DMS153 treated with DMSO at 0.1 percent for 48 hours (cell line): ENCODE measurements at regions not wholly inside any gene's neighbourhood (a gene's known extent, or its start where the extent isn't known, plus 50 kb on each side); places are given as distances from the start of the nearest gene placed in this dataset.

Experiments used
- DNase-seq: peaks from one replicate; lab custom pipeline; 2025; ENCODE audit not compliant: unreplicated experiment; lab: John Stamatoyannopoulos, UW

GRCh38 chr9:118163751-118164150, 459.5 kb downstream of the TLR4 start:
- no peak for DNase-seq

DNA sequence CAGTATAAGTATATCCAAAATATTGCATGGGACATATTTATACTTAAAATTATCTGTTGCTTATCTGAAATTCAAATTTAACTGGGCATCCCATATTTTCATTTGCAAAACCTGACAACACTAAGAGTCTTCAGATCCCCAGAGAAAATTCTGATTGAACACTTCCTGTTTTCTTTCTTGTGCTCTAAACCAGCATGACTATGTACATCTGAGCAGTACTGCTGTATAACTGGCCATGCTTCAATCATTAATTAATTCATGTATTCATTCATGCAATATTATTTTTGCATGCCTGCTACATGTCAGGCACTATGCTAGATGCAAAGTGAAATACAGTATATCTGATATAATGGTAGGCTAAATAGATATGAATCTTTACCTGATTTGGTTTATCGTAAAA, 461.2 kb downstream of the TLR4 start:
- no peak for DNase-seq

GRCh38 chr9:118170032-118170955, 466.1 kb downstream of the TLR4 start:
- peak; percentile 73 for DNase-seq

DNA sequence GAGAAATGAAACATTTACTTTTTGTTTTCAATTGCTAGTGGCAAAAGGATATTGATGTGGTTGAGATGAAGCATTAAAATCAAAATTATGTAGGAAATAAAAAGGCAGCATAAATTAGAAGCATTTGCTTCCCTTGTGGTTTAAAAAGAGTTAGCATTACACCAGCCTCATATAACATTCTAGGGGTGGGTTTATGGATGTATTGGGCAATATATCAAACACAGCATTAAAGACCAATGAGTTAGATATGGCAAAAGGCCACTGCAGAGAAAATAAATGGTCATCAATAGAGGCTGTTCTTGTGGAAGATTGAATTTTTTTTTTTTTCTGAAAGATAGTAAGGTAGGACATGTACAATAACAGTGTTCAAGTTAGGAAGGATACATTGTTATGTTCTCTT, 473.0 kb downstream of the TLR4 start:
- no peak for DNase-seq

GRCh38 chr9:118183576-118183975, 479.4 kb downstream of the TLR4 start:
- DNase-seq: no peak

DNA sequence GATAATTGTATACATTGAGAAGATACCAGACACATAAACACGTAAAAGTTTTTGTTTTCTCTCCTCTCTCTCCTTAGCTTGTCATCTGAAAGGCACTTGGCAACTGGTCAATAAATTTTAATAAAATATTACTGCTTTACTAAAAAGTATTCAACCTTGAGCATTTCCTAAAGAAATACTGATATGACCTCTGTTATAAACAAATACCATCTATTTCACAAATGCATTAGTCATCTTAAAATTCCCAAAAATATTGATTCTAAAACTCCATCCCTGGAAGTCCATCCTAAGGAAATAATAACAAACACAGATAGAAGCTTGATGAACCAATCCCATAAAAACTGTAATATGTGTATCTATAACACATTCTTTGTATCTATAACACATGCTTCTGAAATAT, 483.2 kb downstream of the TLR4 start:
- no peak for DNase-seq

GRCh38 chr9:118189615-118190014, 485.4 kb downstream of the TLR4 start:
- DNase-seq: no peak

- no peak for DNase-seq
Measured at GRCh38 chr9:118192807-118193206, 488.6 kb downstream of the TLR4 start.

DNA sequence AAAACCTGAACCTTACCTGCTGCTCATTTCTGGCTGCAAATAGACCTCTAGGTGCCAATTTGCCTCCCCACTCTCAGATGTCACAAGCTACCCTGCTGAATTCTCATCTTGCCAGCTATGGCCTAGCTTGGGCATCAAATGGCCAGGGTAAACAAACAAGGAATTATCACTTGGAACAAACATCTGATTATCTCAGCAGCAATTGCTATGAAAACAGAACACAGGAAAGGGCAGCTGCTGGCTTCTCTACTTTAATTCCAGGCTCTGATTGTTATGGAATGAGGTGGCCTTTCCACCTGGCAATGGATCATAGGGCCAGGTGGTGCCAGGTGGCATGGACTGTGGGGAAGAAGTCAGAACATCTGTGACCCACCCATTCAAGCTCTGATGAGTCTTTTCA, 505.1 kb downstream of the TLR4 start:
- no peak for DNase-seq

DNA sequence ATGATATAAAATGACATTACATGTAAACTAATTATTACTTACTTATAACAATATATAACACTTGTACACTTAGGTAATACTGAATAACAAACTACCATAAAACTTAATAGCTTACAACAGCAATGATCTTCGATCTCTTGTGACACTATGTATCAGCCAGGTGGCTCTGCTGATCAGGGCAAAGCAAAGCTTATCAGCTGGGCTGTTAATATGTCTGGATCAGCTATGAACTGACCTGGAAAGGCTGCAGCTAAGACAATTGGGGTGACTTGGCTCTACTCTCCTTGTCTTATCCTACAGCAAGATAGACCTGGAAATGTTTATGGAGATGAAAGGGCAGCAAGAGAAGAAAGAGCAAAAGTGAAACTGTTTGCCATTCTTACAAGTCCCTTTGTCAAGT, 511.3 kb downstream of the TLR4 start:
- peak; percentile 15 for DNase-seq

DNA sequence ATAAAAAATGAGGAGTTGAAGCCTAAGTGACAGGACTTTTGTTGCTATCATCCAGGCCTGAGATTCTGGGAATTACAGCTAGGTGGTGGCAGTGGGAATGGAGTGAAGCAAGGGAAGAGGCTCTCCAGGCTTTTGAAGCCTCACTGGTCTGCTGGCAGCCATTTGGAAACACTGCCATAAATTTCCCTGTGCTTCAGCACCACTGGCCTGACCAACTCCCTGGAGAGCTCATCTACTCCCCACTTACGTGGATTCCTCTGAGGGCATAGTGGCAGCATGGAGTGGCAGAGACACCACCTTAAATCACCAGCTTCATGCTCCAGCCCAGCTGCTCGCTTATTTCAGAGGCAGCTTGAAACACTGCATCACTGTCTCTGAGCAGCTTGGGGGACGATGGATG, 518.2 kb downstream of the TLR4 start:
- DNase-seq: peak; percentile 17

DNA sequence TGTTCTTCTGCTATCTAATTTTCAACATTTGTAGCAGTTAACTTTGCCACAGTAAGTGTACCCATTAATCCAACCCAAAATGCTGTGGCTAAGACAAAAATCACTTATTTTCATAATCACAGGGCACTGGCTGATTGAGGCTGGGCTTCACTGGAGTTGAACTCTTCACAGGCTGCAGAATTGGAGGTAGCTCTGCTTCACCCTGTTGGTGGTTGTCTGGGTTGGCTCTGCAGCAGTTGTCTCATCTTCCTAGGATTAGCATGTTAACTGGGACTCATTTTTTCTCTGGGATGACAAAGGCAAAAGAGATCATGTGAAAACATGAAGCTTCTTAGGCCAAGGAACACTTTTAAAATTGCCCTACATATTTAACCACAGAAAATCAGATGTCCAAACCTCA, 518.9 kb downstream of the TLR4 start:
- DNase-seq: no peak

DNA sequence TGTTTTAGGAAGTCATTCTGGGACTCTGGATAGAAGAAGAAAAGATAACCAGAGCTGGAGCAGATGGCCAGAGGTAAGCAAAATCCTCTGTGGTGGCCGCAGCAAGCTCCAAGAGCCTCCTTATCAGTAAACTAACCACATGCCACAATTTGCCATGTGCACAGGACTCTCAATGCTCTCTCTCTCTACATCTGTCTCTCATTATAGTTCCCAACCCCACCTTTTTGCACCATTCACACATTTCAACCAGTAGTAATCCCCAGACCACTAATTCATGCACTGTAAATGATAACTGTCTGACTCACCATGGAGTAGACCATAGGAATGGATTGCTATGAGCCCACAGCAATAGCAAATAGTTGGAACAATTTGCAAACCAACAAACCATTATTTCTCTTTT, 526.1 kb downstream of the TLR4 start:
- no peak for DNase-seq

- no peak for DNase-seq
Measured at GRCh38 chr9:118236625-118237024, 532.4 kb downstream of the TLR4 start.

DNA sequence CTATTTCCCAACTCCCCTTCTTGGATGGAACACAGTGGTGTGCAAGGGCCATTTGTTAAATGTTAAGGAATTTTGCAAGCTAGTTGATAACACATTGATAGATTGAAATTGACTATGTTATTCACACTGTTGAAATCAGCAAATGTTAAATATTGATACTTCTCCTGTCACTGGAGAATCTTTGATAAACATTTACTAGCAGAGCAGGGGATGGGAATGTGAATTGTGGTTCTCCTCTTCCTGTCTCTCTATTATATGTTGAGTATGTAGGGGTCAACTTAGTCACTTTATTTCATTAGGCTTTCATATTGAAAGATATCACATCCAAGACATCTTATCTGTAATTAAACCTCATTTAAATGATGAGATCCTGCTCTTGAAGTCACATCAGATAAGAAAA, 533.9 kb downstream of the TLR4 start:
- DNase-seq: no peak

DNA sequence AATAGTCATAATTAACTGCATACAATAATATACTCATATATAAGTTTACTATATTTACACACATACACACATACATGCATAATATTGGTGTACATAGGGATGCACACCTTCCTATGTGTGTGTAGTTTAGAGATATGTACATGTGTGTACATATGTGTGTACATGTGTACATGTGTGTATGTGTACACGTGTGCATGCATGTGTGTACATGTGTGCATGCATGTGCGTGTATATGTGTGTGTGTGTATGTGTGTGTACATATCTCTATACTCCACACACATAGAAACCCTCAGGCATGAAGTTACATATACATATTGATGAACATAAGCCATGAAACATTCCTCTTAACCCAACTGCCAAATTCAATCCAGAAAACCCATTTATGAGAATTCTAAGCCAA, 547.8 kb downstream of the TLR4 start:
- no peak for DNase-seq

GRCh38 chr9:118262191-118262590, 558.0 kb downstream of the TLR4 start:
- no peak for DNase-seq

- no peak for DNase-seq
Measured at GRCh38 chr9:118263949-118264348, 559.7 kb downstream of the TLR4 start.

DNA sequence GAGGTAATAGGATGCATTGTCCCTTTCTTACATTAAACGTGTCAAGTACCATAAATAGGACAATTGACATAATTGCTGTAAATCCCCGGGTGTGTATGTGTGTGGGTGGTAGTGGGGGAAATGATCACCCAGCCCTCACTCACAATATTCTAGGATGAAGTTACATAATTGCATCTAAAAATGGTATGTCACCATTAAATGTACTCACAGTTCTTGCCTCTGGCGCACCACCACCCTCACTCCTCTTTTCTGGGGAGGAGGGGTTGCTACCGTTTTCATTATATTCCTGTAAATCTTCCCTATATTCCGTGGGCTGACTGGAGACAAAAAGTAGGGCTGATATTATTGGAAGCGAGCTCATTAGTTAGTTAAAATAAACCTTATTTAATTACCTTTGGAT, 563.8 kb downstream of the TLR4 start:
- no peak for DNase-seq

DNA sequence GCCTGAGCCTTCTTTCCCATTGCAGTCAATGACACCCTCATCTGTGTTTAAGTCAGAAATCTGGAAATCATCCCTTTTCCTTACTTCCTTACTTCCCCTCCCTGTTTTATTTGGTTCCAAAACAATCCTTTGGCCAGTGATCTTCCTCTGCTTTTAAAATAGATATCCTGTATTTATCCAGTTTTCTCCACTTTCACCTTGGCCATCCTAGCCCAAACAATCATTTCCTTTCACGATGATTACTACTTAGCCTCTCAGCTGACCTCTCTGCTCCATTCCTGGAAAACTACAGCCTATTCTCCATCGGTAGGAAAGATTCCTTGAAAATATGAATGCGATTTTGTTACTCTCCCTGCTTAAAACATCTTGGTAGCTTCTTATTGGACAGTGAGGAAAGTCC, 565.4 kb downstream of the TLR4 start:
- no peak for DNase-seq

- DNase-seq: no peak
Measured at GRCh38 chr9:118271331-118271730, 567.1 kb downstream of the TLR4 start.

GRCh38 chr9:118271936-118272335, 567.7 kb downstream of the TLR4 start:
- DNase-seq: no peak

GRCh38 chr9:118273048-118273447, 568.8 kb downstream of the TLR4 start:
- no peak for DNase-seq
